H1 (cell line): ENCODE measurements at regions not wholly inside any gene's neighbourhood (a gene's known extent, or its start where the extent isn't known, plus 50 kb on each side); places are given as distances from the start of the nearest gene placed in this dataset.
A peak's percentile ranks its signal among the peaks of the same experiment; 100 is the strongest.

Experiments used
- CTCF ChIA-PET: fragments of 300-600 bp; sonication (Branson Sonifier 250); formaldehyde crosslinking; loops from one replicate; lab custom pipeline; 2021; ENCODE audit not compliant: partially characterized antibody; lab: Charles Lee
- POLR2A ChIA-PET: fragments of 300-600 bp; sonication (Branson Sonifier 250); formaldehyde crosslinking; loops from one replicate; lab custom pipeline; 2021; ENCODE audit warnings: inconsistent platforms; ENCODE audit not compliant: partially characterized antibody; lab: Charles Lee
- DNase-seq, 2 experiments: peaks; one replicate each; pipeline versions ENCODE4 v3.0.0 to v3.0.0-alpha.2; 2010 to 2022; ENCODE audit warnings: low spot score in 2 of 2, low read depth in 1 of 2, mixed read lengths in 1 of 2
- FAIRE-seq: peaks from 2 replicates; lab custom pipeline; 2011; peaks lifted over from hg19 to GRCh38; lab: Jason Lieb, UNC
- H2AFZ ChIP-seq: 2 replicates; pipeline ENCODE4 v1.8.1; 2012; ENCODE audit warnings: low read length, inconsistent platforms
- H2AK5ac ChIP-seq: 2 replicates; pipeline ENCODE4 v1.6.1; 2013; ENCODE audit warnings: low read depth, low read length
- H2BK120ac ChIP-seq: replicated peaks from 2 replicates; pipeline ENCODE3; 2013; ENCODE audit warnings: low read depth, low read length, inconsistent platforms
- H2BK12ac ChIP-seq: 2 replicates; pipeline ENCODE4 v1.6.1; 2013; ENCODE audit warnings: low read depth, low read length
- H2BK15ac ChIP-seq: 2 replicates; pipeline ENCODE4 v1.6.1; 2013; ENCODE audit warnings: low read length
- H2BK20ac ChIP-seq: 2 replicates; pipeline ENCODE4 v1.6.1; 2013; ENCODE audit warnings: low read length
- H2BK5ac ChIP-seq: 2 replicates; pipeline ENCODE4 v1.6.1; 2013; ENCODE audit warnings: low read depth, low read length
- H3K14ac ChIP-seq: 2 replicates; pipeline ENCODE4 v1.6.1; 2013; ENCODE audit warnings: inconsistent platforms; ENCODE audit not compliant: insufficient read length
- H3K18ac ChIP-seq: 2 replicates; pipeline ENCODE4 v1.6.1; 2013; ENCODE audit warnings: low read length; ENCODE audit errors: extremely low read depth
- H3K23ac ChIP-seq: 2 replicates; pipeline ENCODE4 v1.6.1; 2013; ENCODE audit warnings: inconsistent platforms; ENCODE audit not compliant: insufficient read length
- H3K23me2 ChIP-seq: 2 replicates; pipeline ENCODE4 v1.6.1; 2013; ENCODE audit warnings: low read depth, low read length
- H3K27ac ChIP-seq: 2 replicates; pipeline ENCODE4 v1.6.1; 2011; ENCODE audit warnings: low read depth, low read length, inconsistent platforms
- H3K27me3 ChIP-seq, 4 experiments: replicated peaks in 1 of 4; 1 replicate in 1 of 4; 2 replicates in 3 of 4; pipeline versions ENCODE4 v1.6.1 to v1.8.1; 2011 to 2013; ENCODE audit warnings: low read length in 3 of 4, mild to moderate bottlenecking in 3 of 4, inconsistent platforms in 2 of 4, mixed read lengths in 2 of 4, moderate library complexity in 1 of 4; ENCODE audit not compliant: control insufficient read depth in 3 of 4, insufficient read depth in 3 of 4; ENCODE audit errors: extremely low read depth in 1 of 4
- H3K36me3 ChIP-seq, 4 experiments: 2 replicates each; pipeline versions ENCODE4 v1.6.1 to v1.8.1; 2011 to 2013; ENCODE audit warnings: mild to moderate bottlenecking in 4 of 4, low read length in 3 of 4, moderate library complexity in 2 of 4, control low read depth in 1 of 4, inconsistent platforms in 1 of 4; ENCODE audit not compliant: insufficient read depth in 4 of 4, control insufficient read depth in 2 of 4
- H3K4ac ChIP-seq: replicated peaks from 2 replicates; pipeline ENCODE3; 2013; ENCODE audit warnings: low read length, low read depth, mixed read lengths, inconsistent platforms; ENCODE audit not compliant: insufficient read length
- H3K4me1 ChIP-seq, 4 experiments: replicated peaks in 1 of 4; 1 replicate in 1 of 4; 2 replicates in 3 of 4; pipeline versions ENCODE4 v1.6.1 to v1.8.1; 2011 to 2013; ENCODE audit warnings: low read length in 3 of 4, inconsistent platforms in 2 of 4, mixed read lengths in 1 of 4; ENCODE audit not compliant: insufficient read depth in 4 of 4, control insufficient read depth in 3 of 4
- H3K4me2 ChIP-seq, 2 experiments: 2 replicates each; pipeline versions ENCODE4 v1.6.1 to v1.8.1; 2011 to 2013; ENCODE audit warnings: low read depth in 2 of 2, low read length in 2 of 2, control low read depth in 1 of 2, inconsistent platforms in 1 of 2, mild to moderate bottlenecking in 1 of 2; ENCODE audit not compliant: insufficient read depth in 1 of 2
- H3K4me3 ChIP-seq, 4 experiments: fragments of 200-600, 300-600 bp in 1 of 4; sonication (generic), shearing (Covaris generic), sonication (Bioruptor Twin) in 1 of 4; 2 replicates each; pipeline versions ENCODE4 v1.5.1 to v1.8.1; 2011 to 2016; ENCODE audit warnings: low read length in 4 of 4, low read depth in 3 of 4, control low read depth in 2 of 4, inconsistent platforms in 2 of 4, mild to moderate bottlenecking in 2 of 4, mixed read lengths in 1 of 4, moderate library complexity in 1 of 4; ENCODE audit not compliant: insufficient read depth in 2 of 4; ENCODE audit errors: extremely low read depth in 1 of 4
- H3K56ac ChIP-seq: replicated peaks from 2 replicates; pipeline ENCODE3; 2013; ENCODE audit warnings: low read depth, mild to moderate bottlenecking, mixed read lengths, low read length, inconsistent platforms; ENCODE audit not compliant: insufficient read length
- H3K79me1 ChIP-seq: 2 replicates; pipeline ENCODE4 v1.6.1; 2013; ENCODE audit warnings: low read depth, low read length, control low read depth
- H3K79me2 ChIP-seq, 2 experiments: 2 replicates each; pipeline versions ENCODE4 v1.6.1 to v1.8.1; 2012 to 2013; ENCODE audit warnings: low read length in 2 of 2, mild to moderate bottlenecking in 2 of 2, inconsistent platforms in 1 of 2; ENCODE audit not compliant: insufficient read depth in 2 of 2, control insufficient read depth in 1 of 2
- H3K9ac ChIP-seq, 4 experiments: replicated peaks in 1 of 4; 1 replicate in 1 of 4; 2 replicates in 3 of 4; pipeline versions ENCODE4 v1.6.1 to v1.8.1; 2011 to 2013; ENCODE audit warnings: low read depth in 3 of 4, low read length in 3 of 4, control low read depth in 2 of 4, mild to moderate bottlenecking in 2 of 4, moderate library complexity in 2 of 4, inconsistent platforms in 1 of 4; ENCODE audit errors: extremely low read depth in 1 of 4
- H3K9me3 ChIP-seq, 2 experiments: 2 replicates each; pipeline versions ENCODE4 v1.6.1 to v1.8.1; 2012 to 2013; ENCODE audit warnings: mild to moderate bottlenecking in 2 of 2, moderate library complexity in 2 of 2, control low read depth in 1 of 2, inconsistent platforms in 1 of 2, low read depth in 1 of 2, low read length in 1 of 2, mixed read lengths in 1 of 2; ENCODE audit not compliant: insufficient read depth in 2 of 2
- H4K20me1 ChIP-seq, 2 experiments: replicated peaks in 1 of 2; 2 replicates each; pipeline versions ENCODE3 to v1.8.1; 2011 to 2013; ENCODE audit warnings: inconsistent platforms in 2 of 2, low read length in 2 of 2, mild to moderate bottlenecking in 1 of 2; ENCODE audit not compliant: insufficient read depth in 2 of 2, control insufficient read depth in 1 of 2
- H4K5ac ChIP-seq: 2 replicates; pipeline ENCODE4 v1.6.1; 2013; ENCODE audit warnings: low read length, low read depth, mixed read lengths, inconsistent platforms; ENCODE audit not compliant: insufficient read length
- H4K8ac ChIP-seq: 2 replicates; pipeline ENCODE4 v1.8.0; 2013; ENCODE audit warnings: mild to moderate bottlenecking, moderate library complexity, low read length, inconsistent platforms; ENCODE audit not compliant: insufficient read depth; ENCODE audit errors: extremely low read depth
- H4K91ac ChIP-seq: replicated peaks from 2 replicates; pipeline ENCODE3; 2013; ENCODE audit warnings: low read length, mixed read lengths, inconsistent platforms; ENCODE audit not compliant: insufficient read length
- CEBPB ChIP-seq: IDR thresholded peaks from 2 replicates; pipeline ENCODE4 v1.6.1; 2012; ENCODE audit warnings: low read depth, low read length
- FOSL1 ChIP-seq: IDR thresholded peaks from 2 replicates; pipeline ENCODE4 v1.6.1; 2011; ENCODE audit warnings: mild to moderate bottlenecking, low read depth, low read length, moderate library complexity; ENCODE audit not compliant: insufficient read depth
- GABPA ChIP-seq: IDR thresholded peaks from 2 replicates; pipeline ENCODE4 v1.6.1; 2011; ENCODE audit warnings: mild to moderate bottlenecking, low read length, moderate library complexity, borderline replicate concordance; ENCODE audit not compliant: insufficient read depth
- POLR2AphosphoS5 ChIP-seq: IDR thresholded peaks from 2 replicates; pipeline ENCODE4 v1.6.1; 2011; ENCODE audit warnings: low read depth, low read length
- RNF2 ChIP-seq: fragments of 200-900, 300-1000 bp; sonication (generic); IDR thresholded peaks from 2 replicates; pipeline ENCODE4 v1.7.1; 2016; ENCODE audit warnings: borderline replicate concordance, low read depth, mild to moderate bottlenecking, antibody characterized with exemption, low read length; ENCODE audit not compliant: poor library complexity, severe bottlenecking; ENCODE audit errors: missing control alignments
- SRF ChIP-seq: IDR thresholded peaks from 2 replicates; pipeline ENCODE4 v1.6.1; 2011; ENCODE audit warnings: mild to moderate bottlenecking, low read depth, low read length, moderate library complexity
- TBP ChIP-seq: IDR thresholded peaks from 2 replicates; pipeline ENCODE4 v1.6.1; 2011; ENCODE audit warnings: low read depth, low read length, improper control_type of control experiment
- TCF12 ChIP-seq: IDR thresholded peaks from 2 replicates; pipeline ENCODE4 v1.6.1; 2011; ENCODE audit warnings: low read depth, mild to moderate bottlenecking, low read length
- WGBS, 2 experiments: shearing (Covaris generic) in 1 of 2; methylation state at CpG; one replicate each; pipeline versions ENCODE4 v1.1.6 to v1.1.7; 2013 to 2015; ENCODE audit warnings: low lambda C conversion rate in 2 of 2, mixed read lengths in 2 of 2, inconsistent platforms in 1 of 2, low coverage in 1 of 2, missing lambda C conversion rate in 1 of 2; ENCODE audit not compliant: insufficient replicate concordance in 2 of 2, insufficient coverage in 1 of 2, insufficient read length in 1 of 2; ENCODE audit errors: extremely low coverage in 1 of 2, missing lambda C conversion rate in 1 of 2; 5-methylcytosine and 5-hydroxymethylcytosine counted together
- TF ChIP-seq, protein P1 (sequence below): IDR thresholded peaks from 2 replicates; pipeline ENCODE4 v1.6.1; 2011; ENCODE audit warnings: low read length, improper control_type of control experiment
- TF ChIP-seq, protein P2 (sequence below), 3 experiments: IDR thresholded peaks; 1 replicate in 2 of 3; 2 replicates in 1 of 3; pipeline versions ENCODE4 v1.5.1 to v1.6.1; 2011; ENCODE audit warnings: low read length in 3 of 3, mild to moderate bottlenecking in 3 of 3, inconsistent platforms in 2 of 3, low read depth in 1 of 3, moderate library complexity in 1 of 3; ENCODE audit not compliant: insufficient read depth in 1 of 3; ENCODE audit errors: control extremely low read depth in 1 of 3

DNA sequence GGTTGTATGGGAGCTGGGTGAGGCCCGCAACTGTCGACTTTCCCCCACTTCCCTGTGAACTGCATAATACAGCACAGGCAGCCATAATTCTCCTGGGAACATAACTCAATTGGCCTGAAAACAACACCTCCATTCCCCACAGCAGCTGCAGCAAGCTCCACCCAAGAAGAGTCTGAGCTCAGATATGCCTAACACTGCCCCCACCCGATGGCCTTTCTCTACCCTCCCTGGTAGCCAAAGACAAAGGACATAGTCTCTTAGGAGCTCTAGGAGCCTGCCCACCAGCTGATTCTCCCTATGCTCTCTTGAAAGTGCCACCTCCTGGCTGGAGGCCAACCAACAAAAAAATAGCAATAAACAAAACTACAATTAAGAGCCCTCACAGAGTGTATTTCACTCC lies 542.7 kb upstream of the LMO3 start:
- Histone ChIP-seq H3K27me3 (no peaks in the 10 kb centered on the region), H3K27ac (no peak overlapping the region), H2BK12ac (no peak overlapping the region), H3K9ac (no peak overlapping the region), H3K18ac (no peak overlapping the region), H2AK5ac (no peak overlapping the region), H3K23ac (no peak overlapping the region), H3K14ac (no peak overlapping the region), H3K79me1 (no peaks in the 10 kb centered on the region), H3K4me1 (no peaks in the 10 kb centered on the region), H3K4me2 (no peak overlapping the region), H2BK20ac (no peak overlapping the region), H4K5ac (no peak overlapping the region), H3K79me2 (no peaks in the 10 kb centered on the region), H2BK120ac (no peak overlapping the region), H3K9me3 (peaks cover 8 to 20% of the 10 kb centered on the region in 2 experiments; a peak in 3 of 4 replicates), H3K4ac (no peak overlapping the region), H4K91ac (no peak overlapping the region), H3K4me3 (no peak overlapping the region), H3K23me2 (no peaks in the 10 kb centered on the region), H4K8ac (no peak overlapping the region), H2AFZ (peak overlapping the region; percentile 19; the same call in 1 of the 2 replicates), H2BK15ac (no peak overlapping the region), H4K20me1 (no peaks in the 10 kb centered on the region), H2BK5ac (no peak overlapping the region), H3K56ac (no peak overlapping the region), H3K36me3 (no peaks in the 10 kb centered on the region)
- POLR2A ChIA-PET = no interaction called here
- CTCF ChIA-PET = interaction anchor here (0.7 to 0.9 kb wide), 4 partner anchors 10 to 278 kb away, joined by 3 to 4 read pairs (median 3); no protein-coding TSS in a partner anchor
- DNase-seq (no peak), FAIRE-seq (no peak)
- 88% methylated on average over 3 of the region's 3 CpGs; no CpG with 5 or more reads in 1 of the 2 experiments for WGBS, 2 experiments
- no peak for TF ChIP-seq FOSL1
- TF ChIP-seq, protein P1, sequence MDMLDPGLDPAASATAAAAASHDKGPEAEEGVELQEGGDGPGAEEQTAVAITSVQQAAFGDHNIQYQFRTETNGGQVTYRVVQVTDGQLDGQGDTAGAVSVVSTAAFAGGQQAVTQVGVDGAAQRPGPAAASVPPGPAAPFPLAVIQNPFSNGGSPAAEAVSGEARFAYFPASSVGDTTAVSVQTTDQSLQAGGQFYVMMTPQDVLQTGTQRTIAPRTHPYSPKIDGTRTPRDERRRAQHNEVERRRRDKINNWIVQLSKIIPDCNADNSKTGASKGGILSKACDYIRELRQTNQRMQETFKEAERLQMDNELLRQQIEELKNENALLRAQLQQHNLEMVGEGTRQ = no peak
- no peak for TF ChIP-seq RNF2
- no peak for TF ChIP-seq CEBPB
- no peak for TF ChIP-seq TCF12
- no peak for TF ChIP-seq SRF
- no peak for TF ChIP-seq GABPA
- TF ChIP-seq, protein P2, sequence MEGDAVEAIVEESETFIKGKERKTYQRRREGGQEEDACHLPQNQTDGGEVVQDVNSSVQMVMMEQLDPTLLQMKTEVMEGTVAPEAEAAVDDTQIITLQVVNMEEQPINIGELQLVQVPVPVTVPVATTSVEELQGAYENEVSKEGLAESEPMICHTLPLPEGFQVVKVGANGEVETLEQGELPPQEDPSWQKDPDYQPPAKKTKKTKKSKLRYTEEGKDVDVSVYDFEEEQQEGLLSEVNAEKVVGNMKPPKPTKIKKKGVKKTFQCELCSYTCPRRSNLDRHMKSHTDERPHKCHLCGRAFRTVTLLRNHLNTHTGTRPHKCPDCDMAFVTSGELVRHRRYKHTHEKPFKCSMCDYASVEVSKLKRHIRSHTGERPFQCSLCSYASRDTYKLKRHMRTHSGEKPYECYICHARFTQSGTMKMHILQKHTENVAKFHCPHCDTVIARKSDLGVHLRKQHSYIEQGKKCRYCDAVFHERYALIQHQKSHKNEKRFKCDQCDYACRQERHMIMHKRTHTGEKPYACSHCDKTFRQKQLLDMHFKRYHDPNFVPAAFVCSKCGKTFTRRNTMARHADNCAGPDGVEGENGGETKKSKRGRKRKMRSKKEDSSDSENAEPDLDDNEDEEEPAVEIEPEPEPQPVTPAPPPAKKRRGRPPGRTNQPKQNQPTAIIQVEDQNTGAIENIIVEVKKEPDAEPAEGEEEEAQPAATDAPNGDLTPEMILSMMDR (IDR thresholded peaks at IDR 0.05; ENCODE audit: control extremely low read depth in 1 of 3, insufficient read depth in 1 of 3, low read depth in 1 of 3, low read length in 3 of 3) = no peak
- no peak for TF ChIP-seq TBP
- TF ChIP-seq POLR2AphosphoS5 = no peak
